Stimulated activated naive B cell treated with anti-CD40 and anti-IgM and Interleukin-4, amounts not matched to agents 10 μg/mL and 1 μg/mL and 100 μg/mL, for 72 hours (primary cell): ENCODE measurements at regions not wholly inside any gene's neighbourhood (a gene's known extent, or its start where the extent isn't known, plus 50 kb on each side); places are given as distances from the start of the nearest gene placed in this dataset.

ENCODE experiments used
- ATAC-seq, 2 donors: fragments of 150-1000 bp; cut with Tn5 transposase; replicated peaks; 2 replicates each; pipeline ENCODE4 v1.10.0; 2021; ENCODE audit warnings: moderate library complexity in 1 of 2
- DNase-seq: peaks from one replicate; pipeline ENCODE4 v3.0.0; 2021
- H3K27ac Mint-ChIP-seq: one replicate; pipeline ENCODE4 v1.8.0; 2022; ENCODE audit warnings: mild to moderate bottlenecking, mixed read lengths
- H3K27me3 Mint-ChIP-seq, 2 donors: one replicate each; pipeline ENCODE4 v1.8.0; 2022; ENCODE audit warnings: mixed read lengths in 2 of 2
- H3K36me3 Mint-ChIP-seq, 2 donors: one replicate each; pipeline ENCODE4 v1.8.0; 2022; ENCODE audit warnings: mixed read lengths in 2 of 2, mild to moderate bottlenecking in 1 of 2
- H3K4me1 Mint-ChIP-seq, 2 donors: one replicate each; pipeline ENCODE4 v1.8.0; 2022; ENCODE audit warnings: mixed read lengths in 2 of 2, mild to moderate bottlenecking in 1 of 2
- H3K4me3 Mint-ChIP-seq, 2 donors: one replicate each; pipeline ENCODE4 v1.8.0; 2022; ENCODE audit warnings: mild to moderate bottlenecking in 2 of 2, mixed read lengths in 2 of 2, moderate library complexity in 1 of 2
- H3K9me3 Mint-ChIP-seq, 2 donors: one replicate each; pipeline ENCODE4 v1.8.0; 2022; ENCODE audit warnings: mixed read lengths in 2 of 2, mild to moderate bottlenecking in 1 of 2

- H3K36me3 Mint-ChIP-seq: peaks cover 0 to 9% of the 10 kb centered on the region in 2 donors
- ATAC-seq: no peak
- peak overlapping the region; percentile 60 for H3K27ac Mint-ChIP-seq
- H3K9me3 Mint-ChIP-seq: no peaks in the 10 kb centered on the region
- peaks cover 52 to 72% of the 10 kb centered on the region in 2 donors for H3K4me1 Mint-ChIP-seq
- no peak for DNase-seq
- H3K4me3 Mint-ChIP-seq: no peak overlapping the region
- peaks cover 25 to 48% of the 10 kb centered on the region in 2 donors for H3K27me3 Mint-ChIP-seq
These were observed 135.1 kb upstream of the ID2 start for GRCh38 chr2:8546612-8547283.

- Mint-ChIP-seq H3K9me3 (no peaks in the 10 kb centered on the region), H3K4me1 (peaks cover 53 to 72% of the 10 kb centered on the region in 2 donors), H3K36me3 (peaks cover 0 to 8% of the 10 kb centered on the region in 2 donors), H3K27me3 (peaks cover 27 to 47% of the 10 kb centered on the region in 2 donors), H3K4me3 (no peak overlapping the region), H3K27ac (peak overlapping the region; percentile 60)
- DNase-seq (no peak), ATAC-seq (no peak)
These were observed 134.4 kb upstream of the ID2 start for GRCh38 chr2:8547284-8548064.

- no peak for DNase-seq
- Mint-ChIP-seq H3K27me3 (peaks cover 27 to 46% of the 10 kb centered on the region in 2 donors), H3K36me3 (peaks cover 0 to 6% of the 10 kb centered on the region in 2 donors), H3K9me3 (no peaks in the 10 kb centered on the region), H3K4me3 (no peak overlapping the region), H3K27ac (peak overlapping the region; percentile 60), H3K4me1 (peaks cover 47 to 67% of the 10 kb centered on the region in 2 donors)
- no peak for ATAC-seq
These were observed 133.7 kb upstream of the ID2 start for GRCh38 chr2:8548065-8548618.

- Mint-ChIP-seq H3K9me3 (no peaks in the 10 kb centered on the region), H3K4me1 (peaks cover 47 to 62% of the 10 kb centered on the region in 2 donors), H3K27ac (peak overlapping the region; percentile 0)
These were observed 133.2 kb upstream of the ID2 start for GRCh38 chr2:8548619-8549150.

GRCh38 chr2:8549273-8549922, 132.5 kb upstream of the ID2 start:
- ATAC-seq (no peak), DNase-seq (no peak)
- peaks cover 40 to 55% of the 10 kb centered on the region in 2 donors for H3K4me1 Mint-ChIP-seq
- H3K27me3 Mint-ChIP-seq: peaks cover 27 to 46% of the 10 kb centered on the region in 2 donors
- no peak overlapping the region for H3K27ac Mint-ChIP-seq
- H3K36me3 Mint-ChIP-seq: peaks cover 0 to 4% of the 10 kb centered on the region in 2 donors
- H3K4me3 Mint-ChIP-seq: no peak overlapping the region
- H3K9me3 Mint-ChIP-seq: no peaks in the 10 kb centered on the region

More at GRCh38 chr2:8548619-8549150, 133.2 kb upstream of the ID2 start:
- peaks cover 0 to 6% of the 10 kb centered on the region in 2 donors for H3K36me3 Mint-ChIP-seq
- H3K4me3 Mint-ChIP-seq: no peak overlapping the region
- DNase-seq: no peak
- ATAC-seq: no peak
- H3K27me3 Mint-ChIP-seq: peaks cover 27 to 46% of the 10 kb centered on the region in 2 donors

- Mint-ChIP-seq H3K4me1 (peaks cover 34 to 49% of the 10 kb centered on the region in 2 donors), H3K9me3 (no peaks in the 10 kb centered on the region), H3K36me3 (peaks cover 0 to 3% of the 10 kb centered on the region in 2 donors), H3K4me3 (no peak overlapping the region), H3K27ac (no peak overlapping the region), H3K27me3 (peaks cover 27 to 46% of the 10 kb centered on the region in 2 donors)
- ATAC-seq: no peak
- no peak for DNase-seq
These were observed 131.9 kb upstream of the ID2 start for GRCh38 chr2:8549942-8550341.

GRCh38 chr2:8550481-8550880, 131.4 kb upstream of the ID2 start:
- Mint-ChIP-seq H3K4me3 (no peak overlapping the region), H3K27ac (no peak overlapping the region), H3K36me3 (no peaks in the 10 kb centered on the region), H3K27me3 (peaks cover 27 to 46% of the 10 kb centered on the region in 2 donors), H3K4me1 (peaks cover 31 to 44% of the 10 kb centered on the region in 2 donors), H3K9me3 (peaks cover 0 to 2% of the 10 kb centered on the region in 2 donors)
- ATAC-seq: no peak
- DNase-seq: no peak

- Mint-ChIP-seq H3K9me3 (peaks cover 0 to 2% of the 10 kb centered on the region in 2 donors), H3K36me3 (no peaks in the 10 kb centered on the region), H3K27ac (no peak overlapping the region), H3K4me1 (peaks cover 27 to 38% of the 10 kb centered on the region in 2 donors), H3K4me3 (no peak overlapping the region), H3K27me3 (peaks cover 27 to 46% of the 10 kb centered on the region in 2 donors)
- DNase-seq (no peak), ATAC-seq (no peak)
These were observed 130.8 kb upstream of the ID2 start for GRCh38 chr2:8550937-8551621.

- H3K4me3 Mint-ChIP-seq: no peak overlapping the region
- peak; percentile 74 to 79 for ATAC-seq
These were observed 130.2 kb upstream of the ID2 start for GRCh38 chr2:8551622-8552074.

GRCh38 chr2:8552293-8552801, 129.5 kb upstream of the ID2 start:
- Mint-ChIP-seq H3K4me3 (peak overlapping the region in 1 of 2 donors; percentile 17), H3K27me3 (peaks cover 21 to 38% of the 10 kb centered on the region in 2 donors), H3K9me3 (peaks cover 0 to 2% of the 10 kb centered on the region in 2 donors), H3K36me3 (no peaks in the 10 kb centered on the region), H3K4me1 (peaks cover 19 to 25% of the 10 kb centered on the region in 2 donors), H3K27ac (peak overlapping the region; percentile 86)
- DNase-seq: no peak
- peak; percentile 11 to 47 for ATAC-seq

More at GRCh38 chr2:8551622-8552074, 130.2 kb upstream of the ID2 start:
- no peak overlapping the region for H3K27ac Mint-ChIP-seq
- no peak for DNase-seq
- H3K4me1 Mint-ChIP-seq: peaks cover 24 to 32% of the 10 kb centered on the region in 2 donors
- H3K9me3 Mint-ChIP-seq: peaks cover 0 to 2% of the 10 kb centered on the region in 2 donors
- H3K36me3 Mint-ChIP-seq: no peaks in the 10 kb centered on the region
- H3K27me3 Mint-ChIP-seq: peaks cover 27 to 45% of the 10 kb centered on the region in 2 donors

- Mint-ChIP-seq H3K27me3 (peaks cover 16 to 34% of the 10 kb centered on the region in 2 donors), H3K36me3 (peaks cover 2 to 6% of the 10 kb centered on the region in 2 donors), H3K4me3 (no peak overlapping the region), H3K9me3 (peaks cover 6 to 7% of the 10 kb centered on the region in 2 donors), H3K4me1 (peaks cover 13 to 16% of the 10 kb centered on the region in 2 donors), H3K27ac (no peak overlapping the region)
- no peak for ATAC-seq
- no peak for DNase-seq
These were observed 128.2 kb upstream of the ID2 start for GRCh38 chr2:8553643-8554042.

GRCh38 chr2:8554296-8554806, 127.5 kb upstream of the ID2 start:
- no peak overlapping the region for H3K4me3 Mint-ChIP-seq
- no peak for ATAC-seq
- peaks cover 8 to 11% of the 10 kb centered on the region in 2 donors for H3K9me3 Mint-ChIP-seq
- H3K27me3 Mint-ChIP-seq: peaks cover 16 to 28% of the 10 kb centered on the region in 2 donors
- DNase-seq: no peak
- H3K4me1 Mint-ChIP-seq: peaks cover 13 to 16% of the 10 kb centered on the region in 2 donors
- peaks cover 2 to 7% of the 10 kb centered on the region in 2 donors for H3K36me3 Mint-ChIP-seq
- H3K27ac Mint-ChIP-seq: no peak overlapping the region

- peaks cover 8 to 22% of the 10 kb centered on the region in 2 donors for H3K9me3 Mint-ChIP-seq
- H3K27ac Mint-ChIP-seq: no peak overlapping the region
- H3K4me1 Mint-ChIP-seq: peaks cover 13 to 16% of the 10 kb centered on the region in 2 donors
- ATAC-seq (no peak), DNase-seq (no peak)
- H3K36me3 Mint-ChIP-seq: peaks cover 2 to 7% of the 10 kb centered on the region in 2 donors
- H3K27me3 Mint-ChIP-seq: peaks cover 11 to 22% of the 10 kb centered on the region in 2 donors
- H3K4me3 Mint-ChIP-seq: no peak overlapping the region
These were observed 126.3 kb upstream of the ID2 start for GRCh38 chr2:8555543-8555942.
